Vagina (tissue), 2 donors: ENCODE measurements at regions not wholly inside any gene's neighbourhood (a gene's known extent, or its start where the extent isn't known, plus 50 kb on each side); places are given as distances from the start of the nearest gene placed in this dataset.

Experiments used
- DNase-seq, 2 donors: peaks; one replicate each; pipeline ENCODE4 v3.0.0-alpha.2; 2017; ENCODE audit errors: extremely low spot score in 2 of 2
- H3K27ac ChIP-seq: fragments of 200-600 bp; sonication (generic); one replicate; pipeline ENCODE4 v1.5.1; 2019
- H3K27me3 ChIP-seq: fragments of 200-600 bp; sonication (generic); one replicate; pipeline ENCODE4 v1.5.1; 2019
- H3K36me3 ChIP-seq, 2 donors: fragments of 200-600 bp; sonication (generic); one replicate each; pipeline ENCODE4 v1.5.1; 2017 to 2019
- H3K4me1 ChIP-seq: fragments of 200-600 bp; sonication (generic); one replicate; pipeline ENCODE4 v1.5.1; 2019
- H3K4me3 ChIP-seq, 2 donors: fragments of 200-600 bp; sonication (generic); 1 replicate in 1 of 2; 2 replicates in 1 of 2; pipeline ENCODE4 v1.5.1; 2016 to 2019
- H3K9me3 ChIP-seq: fragments of 200-600 bp; sonication (generic); one replicate; pipeline ENCODE4 v1.5.1; 2019
- POLR2A ChIP-seq, 2 donors: fragments of 450-650 bp; IDR thresholded peaks; one replicate each; pipeline ENCODE4 v1.6.1; 2017; ENCODE audit warnings: antibody characterized with exemption in 2 of 2, mild to moderate bottlenecking in 2 of 2, moderate library complexity in 2 of 2
- POLR2AphosphoS5 ChIP-seq, 2 donors: sonication (generic); formaldehyde crosslinking; IDR thresholded peaks; one replicate each; pipeline ENCODE4 v1.9.0; 2017; ENCODE audit warnings: antibody characterized with exemption in 2 of 2, mild to moderate bottlenecking in 2 of 2, low read depth in 1 of 2; ENCODE audit not compliant: insufficient read depth in 1 of 2
- intact Hi-C: fragments of 100-400 bp; cut with DNase I; formaldehyde crosslinking; loops from one replicate; pipeline ENCODE4 v1.15.1; 2023
- TF ChIP-seq, protein P1 (sequence below), 3 experiments: fragments of 450-650 bp in 2 of 3; fragments of 200-600 bp in 1 of 3; sonication (generic) in 1 of 3; IDR thresholded peaks; one replicate each; pipeline ENCODE4 v1.5.1; 2017 to 2019; ENCODE audit warnings: antibody characterized with exemption in 3 of 3, mild to moderate bottlenecking in 2 of 3, moderate library complexity in 2 of 3

DNA sequence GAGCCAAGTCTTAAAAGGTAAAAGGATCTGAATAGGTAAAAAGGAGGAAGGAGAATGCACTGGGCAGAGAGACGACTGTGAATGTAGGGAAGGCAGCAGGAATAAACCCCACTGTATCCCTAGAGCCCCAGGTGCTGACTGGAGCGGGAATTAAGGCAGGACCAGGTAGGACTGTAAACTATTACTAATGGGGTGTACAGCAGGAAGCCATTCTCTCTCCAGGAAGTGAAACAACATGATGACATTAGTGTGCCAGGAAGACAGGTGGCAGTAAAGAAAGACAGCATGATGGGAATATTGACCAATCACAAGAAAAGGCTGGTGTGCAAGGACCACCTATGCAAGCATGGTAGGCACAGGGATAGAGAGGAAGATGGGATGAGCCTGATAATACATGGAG is 433.0 kb downstream of the DNAH5 start:
- Histone ChIP-seq H3K27ac (no peak overlapping the region), H3K4me1 (no peaks in the 10 kb centered on the region), H3K9me3 (no peaks in the 10 kb centered on the region), H3K27me3 (no peaks in the 10 kb centered on the region), H3K36me3 (no peaks in the 10 kb centered on the region), H3K4me3 (no peak overlapping the region)
- intact Hi-C loops: no loop called here
- DNase-seq: no peak
- TF ChIP-seq, protein P1, sequence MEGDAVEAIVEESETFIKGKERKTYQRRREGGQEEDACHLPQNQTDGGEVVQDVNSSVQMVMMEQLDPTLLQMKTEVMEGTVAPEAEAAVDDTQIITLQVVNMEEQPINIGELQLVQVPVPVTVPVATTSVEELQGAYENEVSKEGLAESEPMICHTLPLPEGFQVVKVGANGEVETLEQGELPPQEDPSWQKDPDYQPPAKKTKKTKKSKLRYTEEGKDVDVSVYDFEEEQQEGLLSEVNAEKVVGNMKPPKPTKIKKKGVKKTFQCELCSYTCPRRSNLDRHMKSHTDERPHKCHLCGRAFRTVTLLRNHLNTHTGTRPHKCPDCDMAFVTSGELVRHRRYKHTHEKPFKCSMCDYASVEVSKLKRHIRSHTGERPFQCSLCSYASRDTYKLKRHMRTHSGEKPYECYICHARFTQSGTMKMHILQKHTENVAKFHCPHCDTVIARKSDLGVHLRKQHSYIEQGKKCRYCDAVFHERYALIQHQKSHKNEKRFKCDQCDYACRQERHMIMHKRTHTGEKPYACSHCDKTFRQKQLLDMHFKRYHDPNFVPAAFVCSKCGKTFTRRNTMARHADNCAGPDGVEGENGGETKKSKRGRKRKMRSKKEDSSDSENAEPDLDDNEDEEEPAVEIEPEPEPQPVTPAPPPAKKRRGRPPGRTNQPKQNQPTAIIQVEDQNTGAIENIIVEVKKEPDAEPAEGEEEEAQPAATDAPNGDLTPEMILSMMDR (IDR thresholded peaks at IDR 0.05): no peak
- TF ChIP-seq POLR2A (IDR thresholded peaks at IDR 0.05) (no peak), POLR2AphosphoS5 (IDR thresholded peaks at IDR 0.05; ENCODE audit: insufficient read depth in 1 of 2, low read depth in 1 of 2) (no peak)

DNA sequence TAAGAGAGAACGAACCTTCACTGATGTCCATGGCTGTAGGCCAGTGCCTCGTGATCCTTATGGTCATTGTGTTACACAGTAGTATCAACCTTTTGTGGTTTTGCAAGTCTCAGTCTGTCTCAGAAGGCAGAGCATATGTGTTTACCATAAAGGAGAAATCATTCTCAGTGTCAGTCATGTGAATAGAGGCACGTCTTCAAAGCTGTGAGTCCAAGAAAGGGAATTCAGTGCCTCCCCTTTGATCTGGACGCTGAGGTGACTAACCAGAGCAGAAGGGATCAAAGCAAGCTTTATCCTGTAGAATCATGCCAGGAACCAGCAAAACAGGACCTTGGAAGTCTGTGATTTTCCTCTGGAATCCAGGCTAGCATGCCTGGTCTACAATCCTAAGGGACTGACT is 433.9 kb downstream of the DNAH5 start:
- H3K36me3 ChIP-seq: no peaks in the 10 kb centered on the region
- TF ChIP-seq POLR2AphosphoS5 (IDR thresholded peaks at IDR 0.05; ENCODE audit: insufficient read depth in 1 of 2, low read depth in 1 of 2) (no peak), POLR2A (IDR thresholded peaks at IDR 0.05) (no peak)
- TF ChIP-seq, protein P1 (IDR thresholded peaks at IDR 0.05): no peak
- H3K4me1 ChIP-seq: no peaks in the 10 kb centered on the region
- H3K4me3 ChIP-seq: no peak overlapping the region
- H3K9me3 ChIP-seq: no peaks in the 10 kb centered on the region
- intact Hi-C loops: no loop called here
- no peak for DNase-seq
- no peak overlapping the region for H3K27ac ChIP-seq
- H3K27me3 ChIP-seq: no peaks in the 10 kb centered on the region

DNA sequence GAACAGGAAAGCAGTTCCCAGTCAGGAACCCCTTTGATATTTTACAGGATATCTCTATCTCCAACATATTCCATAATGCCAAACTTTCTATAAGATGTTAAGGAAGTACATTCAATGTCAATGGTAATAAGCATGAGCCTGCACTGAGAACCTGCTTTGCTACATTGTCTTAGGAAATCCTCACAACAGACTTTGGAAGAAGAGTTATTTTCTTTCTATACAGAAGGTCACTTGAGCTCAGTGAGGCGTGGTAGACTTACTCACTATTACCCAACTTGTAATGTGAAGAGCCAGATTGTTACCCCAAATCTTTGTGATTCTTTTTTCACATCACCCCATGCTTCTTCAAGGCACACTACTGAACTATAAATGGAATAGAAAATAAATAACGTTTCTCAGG is 435.9 kb downstream of the DNAH5 start:
- no peaks in the 10 kb centered on the region for H3K9me3 ChIP-seq
- H3K4me3 ChIP-seq: no peak overlapping the region
- DNase-seq: no peak
- intact Hi-C loops: no loop called here
- H3K36me3 ChIP-seq: no peaks in the 10 kb centered on the region
- TF ChIP-seq POLR2AphosphoS5 (IDR thresholded peaks at IDR 0.05; ENCODE audit: insufficient read depth in 1 of 2, low read depth in 1 of 2) (no peak), POLR2A (IDR thresholded peaks at IDR 0.05) (no peak)
- TF ChIP-seq, protein P1 (IDR thresholded peaks at IDR 0.05): no peak
- H3K4me1 ChIP-seq: no peaks in the 10 kb centered on the region
- H3K27me3 ChIP-seq: no peaks in the 10 kb centered on the region
- no peak overlapping the region for H3K27ac ChIP-seq

DNA sequence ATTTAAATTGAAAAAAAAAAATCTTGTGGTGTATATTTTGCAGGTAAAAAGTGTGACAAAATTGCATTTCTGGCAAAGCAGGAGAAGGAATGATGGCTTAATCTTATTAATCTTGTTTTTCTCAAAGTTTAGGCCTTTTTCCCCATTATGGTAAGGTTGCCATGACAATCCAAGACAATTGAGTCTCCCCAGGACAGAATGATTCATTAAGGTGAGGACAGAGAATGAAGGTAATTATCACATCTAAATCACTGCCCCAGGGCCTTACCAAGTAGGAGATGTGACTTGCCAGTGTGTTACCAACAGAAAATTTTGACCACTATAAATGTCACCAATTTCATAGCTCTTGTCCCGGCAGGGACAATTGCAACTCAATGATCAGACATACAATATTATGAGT is 439.2 kb downstream of the DNAH5 start:
- no peak overlapping the region for H3K4me3 ChIP-seq
- H3K27me3 ChIP-seq: no peaks in the 10 kb centered on the region
- no peaks in the 10 kb centered on the region for H3K9me3 ChIP-seq
- no peak overlapping the region for H3K27ac ChIP-seq
- intact Hi-C loops: no loop called here
- DNase-seq: no peak
- H3K36me3 ChIP-seq: no peaks in the 10 kb centered on the region
- TF ChIP-seq POLR2A (IDR thresholded peaks at IDR 0.05): no peak
- TF ChIP-seq, protein P1 (IDR thresholded peaks at IDR 0.05): no peak
- TF ChIP-seq POLR2AphosphoS5 (IDR thresholded peaks at IDR 0.05; ENCODE audit: insufficient read depth in 1 of 2, low read depth in 1 of 2): no peak
- H3K4me1 ChIP-seq: no peaks in the 10 kb centered on the region

DNA sequence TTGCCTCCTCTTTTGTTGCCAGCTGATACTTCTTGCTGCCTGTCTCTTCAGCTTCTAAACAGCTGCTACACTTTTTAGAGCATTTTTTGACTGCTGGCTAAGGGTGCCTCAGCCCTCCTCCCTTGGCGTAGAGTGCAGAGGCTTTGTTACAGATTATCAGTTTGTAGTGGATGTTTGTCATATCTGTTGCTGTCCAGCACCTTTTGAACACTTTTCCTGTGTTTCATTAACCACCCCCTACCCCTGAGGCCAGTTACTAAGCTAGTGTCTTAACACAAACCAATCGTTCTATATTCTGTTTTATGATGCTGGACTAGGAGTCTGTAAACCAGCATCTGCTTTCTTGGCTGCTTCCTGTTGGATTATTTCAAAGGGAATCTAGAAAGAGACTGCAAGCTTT is 441.5 kb downstream of the DNAH5 start:
- intact Hi-C loops: no loop called here
- TF ChIP-seq POLR2AphosphoS5 (IDR thresholded peaks at IDR 0.05; ENCODE audit: insufficient read depth in 1 of 2, low read depth in 1 of 2) (no peak), POLR2A (IDR thresholded peaks at IDR 0.05) (no peak)
- TF ChIP-seq, protein P1 (IDR thresholded peaks at IDR 0.05): no peak
- no peak overlapping the region for H3K4me3 ChIP-seq
- H3K27me3 ChIP-seq: no peaks in the 10 kb centered on the region
- no peaks in the 10 kb centered on the region for H3K36me3 ChIP-seq
- no peaks in the 10 kb centered on the region for H3K9me3 ChIP-seq
- H3K27ac ChIP-seq: no peak overlapping the region
- DNase-seq: no peak
- H3K4me1 ChIP-seq: no peaks in the 10 kb centered on the region
